ENCODE measurements at regions not wholly inside any gene's neighbourhood (a gene's known extent, or its start where the extent isn't known, plus 50 kb on each side); places are given as distances from the start of the nearest gene placed in this dataset.

GRCh38 chr10:29183301-29183945, 105.4 kb upstream of the LYZL1 start:
- no peak for DNase-seq

DNA sequence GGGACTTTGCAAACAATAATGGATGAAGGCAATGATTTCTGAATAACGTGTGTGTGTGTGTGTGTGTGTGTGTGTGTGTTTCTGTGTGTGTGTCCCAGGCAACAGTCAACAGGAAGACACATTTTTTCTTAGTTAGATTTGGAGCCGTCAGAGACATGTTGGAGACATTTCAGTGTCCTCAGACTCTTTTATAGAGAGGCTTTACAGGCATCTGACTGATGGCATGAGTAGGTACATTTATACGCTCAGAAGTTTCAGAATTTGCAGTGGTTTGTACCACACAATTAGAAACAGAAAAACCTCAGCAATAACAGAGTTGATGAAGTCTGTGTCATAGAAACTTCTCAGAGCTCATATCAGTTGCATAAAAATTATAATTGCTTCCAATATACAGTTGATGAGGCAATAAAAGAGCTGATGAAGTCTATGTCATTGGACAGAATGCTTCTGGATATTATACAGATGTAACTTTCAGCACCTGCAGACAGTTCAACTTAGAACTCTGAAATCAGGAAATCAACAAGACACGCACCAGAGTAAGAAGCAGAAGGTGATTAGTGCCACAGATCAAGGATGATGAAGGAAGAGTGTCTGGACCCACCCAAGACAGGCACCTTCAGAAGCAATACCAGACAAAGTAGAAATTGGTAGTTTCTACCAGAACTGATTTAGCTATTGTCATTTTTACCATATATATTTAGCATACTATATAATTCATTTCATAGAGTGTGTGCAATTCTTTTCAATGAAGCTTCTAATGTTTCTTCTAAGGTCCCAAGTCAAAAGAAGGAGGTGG, 104.5 kb upstream of the LYZL1 start:
- DNase-seq = no peak

DNA sequence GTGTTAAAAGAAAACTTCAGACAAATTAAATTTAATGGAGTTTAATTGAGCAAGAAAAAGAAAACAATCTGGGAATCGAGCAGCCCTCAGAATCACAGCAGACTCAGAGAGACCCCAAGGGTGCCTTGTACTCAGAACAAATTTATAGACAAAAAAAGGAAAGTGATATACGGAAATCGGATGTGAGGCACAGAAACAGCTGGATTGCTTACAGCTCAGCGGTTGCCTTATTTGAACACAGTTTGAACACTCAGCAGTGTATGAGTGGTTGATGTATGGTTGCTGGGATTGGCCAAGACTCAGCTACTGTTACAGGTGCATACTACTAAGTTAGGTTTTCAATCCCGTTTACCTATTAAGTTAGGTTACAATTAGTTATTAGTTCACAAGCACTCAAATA, 103.8 kb upstream of the LYZL1 start:
- DNase-seq = no peak

GRCh38 chr10:29186221-29186620, 102.6 kb upstream of the LYZL1 start:
- DNase-seq = no peak

DNA sequence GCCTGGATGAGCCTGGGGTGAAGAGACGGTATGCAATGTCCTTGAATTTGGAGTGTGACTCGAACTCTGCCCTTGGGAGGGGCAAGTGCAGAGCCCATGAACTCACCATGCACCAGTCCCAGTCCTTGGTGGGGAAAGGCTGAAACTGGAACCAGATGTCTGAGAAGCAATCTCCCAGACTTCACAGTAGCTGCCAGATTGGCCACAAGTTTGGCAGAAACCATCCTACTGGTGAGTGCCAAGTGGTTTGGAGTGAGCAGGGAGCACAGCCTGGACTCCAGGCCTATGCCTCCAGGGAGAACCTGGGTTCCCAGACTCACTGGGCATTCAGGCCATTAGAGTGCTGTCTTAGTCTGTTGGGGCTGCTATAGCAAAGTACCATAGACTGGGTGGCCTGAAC, 99.6 kb upstream of the LYZL1 start:
- no peak for DNase-seq

DNA sequence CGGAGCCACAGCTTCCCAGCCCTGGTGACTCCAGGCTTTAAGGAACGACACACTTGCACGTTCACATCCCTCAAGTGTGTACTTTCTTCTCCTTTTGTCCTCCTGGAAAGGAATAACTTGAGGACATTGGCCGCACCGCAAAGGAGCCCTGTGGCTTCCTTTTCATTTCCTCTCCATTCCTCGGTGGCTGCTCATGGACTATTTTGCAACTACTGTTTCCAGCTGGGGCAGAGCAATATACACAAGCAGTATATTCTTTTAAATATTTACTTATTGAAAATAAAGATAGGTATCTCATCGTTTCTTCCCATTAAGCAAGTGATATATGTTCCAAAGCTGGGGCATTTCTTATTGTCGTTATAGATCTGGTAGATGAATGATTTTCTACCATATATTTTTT, 97.2 kb upstream of the LYZL1 start:
- DNase-seq = no peak

GRCh38 chr10:29199339-29199738, 89.5 kb upstream of the LYZL1 start:
- no peak for DNase-seq

DNA sequence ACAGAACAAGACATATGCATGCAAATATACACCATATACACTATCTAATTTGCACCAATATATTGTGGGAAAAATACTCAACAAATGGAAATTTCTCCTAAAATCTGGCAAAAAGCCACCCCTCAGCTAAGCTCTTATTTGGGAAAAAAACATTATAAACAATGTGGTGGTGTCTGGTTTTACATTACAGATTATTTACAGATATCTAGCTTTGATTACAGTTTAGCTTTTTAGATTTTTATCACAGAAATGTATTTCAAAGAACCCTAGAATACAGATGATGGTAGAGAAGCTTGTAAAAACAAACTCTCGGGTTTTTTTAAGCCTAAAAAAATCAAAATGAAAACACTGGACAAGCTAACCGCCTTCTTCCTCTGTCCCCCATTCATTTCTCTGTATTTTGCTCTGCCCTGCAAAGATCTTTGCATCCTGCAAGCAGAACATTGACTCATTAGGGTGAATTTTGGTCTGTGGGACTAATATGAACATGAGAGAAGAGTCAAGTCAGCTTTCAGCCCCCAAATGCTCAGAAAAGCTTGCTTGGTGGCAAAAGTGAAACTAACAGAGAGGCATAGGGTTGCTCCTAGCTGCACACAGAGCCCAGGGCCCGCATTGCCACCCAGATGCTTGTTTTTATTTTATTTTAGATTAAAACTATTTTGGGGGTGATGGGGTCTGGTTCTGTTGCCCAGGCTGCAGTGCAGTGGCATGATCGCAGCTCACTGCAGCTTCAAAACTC, 88.8 kb upstream of the LYZL1 start:
- DNase-seq = no peak

GRCh38 chr10:29202386-29202940, 86.4 kb upstream of the LYZL1 start:
- DNase-seq = no peak

DNA sequence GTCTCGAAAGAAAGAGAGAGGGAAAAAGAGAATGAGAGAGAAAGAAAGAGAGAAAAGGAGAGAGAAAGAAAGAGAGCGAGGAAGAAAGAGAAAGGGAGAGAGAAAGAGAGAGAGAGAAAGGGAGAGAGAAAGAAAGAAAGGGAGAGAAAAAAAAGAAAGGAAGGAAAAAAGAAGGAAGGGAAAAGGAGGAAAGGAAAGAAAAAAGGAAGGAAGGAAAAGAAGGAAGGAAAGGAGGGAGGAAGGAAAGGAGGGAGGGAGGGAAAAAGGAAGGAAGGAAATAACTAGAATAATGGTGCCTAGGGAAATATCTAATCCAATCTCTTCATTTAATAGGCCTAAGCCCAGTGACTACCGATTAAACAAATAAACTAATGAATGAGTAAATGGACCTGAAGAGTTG, 85.4 kb upstream of the LYZL1 start:
- DNase-seq = no peak

- DNase-seq = no peak
Measured at GRCh38 chr10:29204070-29204800, 84.6 kb upstream of the LYZL1 start.

DNA sequence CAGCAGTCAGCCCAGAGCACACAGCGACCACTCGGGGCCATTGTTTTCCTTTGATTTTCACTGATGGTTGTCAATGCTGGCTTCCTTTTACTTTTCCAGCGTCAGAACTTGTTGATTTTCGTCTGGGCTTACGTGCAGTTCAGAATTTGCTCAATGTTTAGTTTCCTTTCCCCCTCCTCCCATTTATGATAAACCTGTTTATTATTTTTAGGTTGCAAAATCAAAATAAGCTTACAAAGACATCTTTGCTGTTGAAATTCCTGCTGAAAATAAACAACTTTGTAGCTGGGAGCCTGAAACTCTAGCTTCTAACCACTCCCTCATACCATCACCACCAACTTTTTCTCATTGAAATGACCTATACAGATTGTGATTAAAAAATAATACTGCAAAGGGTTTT, 83.1 kb upstream of the LYZL1 start:
- no peak for DNase-seq

DNA sequence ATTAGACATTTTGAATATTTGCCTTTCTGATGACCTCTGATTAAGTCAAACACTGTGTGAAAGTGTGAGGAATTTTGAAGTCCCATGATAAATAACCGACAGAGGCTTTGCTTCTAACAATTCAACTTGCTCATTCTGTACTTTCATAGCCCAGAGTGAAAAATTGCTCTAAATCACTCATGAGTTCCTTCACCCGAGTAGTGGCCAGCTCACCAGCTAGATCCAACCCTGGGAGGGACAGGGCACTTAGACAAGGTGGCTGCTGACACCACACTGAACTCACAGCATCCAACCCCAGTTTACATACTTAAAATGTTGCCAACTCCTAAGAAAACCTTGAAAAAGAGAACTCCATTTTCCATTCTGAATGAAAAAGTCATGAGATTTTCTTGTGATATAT, 80.0 kb upstream of the LYZL1 start:
- DNase-seq = no peak

DNA sequence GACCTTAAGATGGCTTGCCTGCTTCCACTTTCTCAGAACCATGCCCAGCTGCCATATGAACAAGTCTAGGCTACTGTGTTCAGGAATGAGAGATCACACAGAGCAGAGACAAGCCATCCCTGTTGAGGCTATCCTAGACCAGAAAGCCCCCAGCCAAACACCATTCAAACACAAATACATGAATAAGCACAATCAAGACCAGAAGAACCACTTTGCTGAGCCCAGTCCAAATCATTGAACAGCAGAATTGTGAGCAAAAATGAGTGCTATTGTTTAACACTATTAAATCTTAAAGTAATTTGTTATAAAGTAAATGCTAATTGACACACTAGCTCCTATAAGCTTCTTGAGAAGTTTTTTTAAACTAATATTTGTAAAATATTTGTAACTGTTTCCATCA, 79.0 kb upstream of the LYZL1 start:
- DNase-seq = no peak

GRCh38 chr10:29210266-29210868, 78.5 kb upstream of the LYZL1 start:
- DNase-seq = no peak

GRCh38 chr10:29212597-29212996, 76.3 kb upstream of the LYZL1 start:
- no peak for DNase-seq

- no peak for DNase-seq
Measured at GRCh38 chr10:29214551-29214950, 74.3 kb upstream of the LYZL1 start.

GRCh38 chr10:29217292-29217738, 71.6 kb upstream of the LYZL1 start:
- no peak for DNase-seq

DNA sequence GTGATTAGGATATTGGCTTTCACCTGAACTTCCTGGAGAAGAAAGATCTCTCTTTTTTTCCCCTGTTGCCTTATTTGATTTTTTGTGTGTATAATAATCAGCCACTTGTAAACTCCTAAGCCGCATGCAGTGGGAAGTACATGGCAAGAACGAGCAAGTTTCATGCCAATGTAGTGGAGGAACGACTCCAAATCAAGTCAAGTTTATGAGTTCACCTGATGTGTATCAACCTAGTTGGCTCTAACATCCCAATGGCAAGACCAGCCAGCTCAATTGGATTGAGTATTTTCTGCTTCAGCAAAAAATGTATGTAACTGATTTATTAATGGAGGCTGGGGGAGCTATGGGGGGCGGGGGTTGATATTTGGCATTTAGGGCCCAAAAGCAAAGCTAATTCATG, 65.5 kb upstream of the LYZL1 start:
- no peak for DNase-seq

GRCh38 chr10:29224631-29225030, 64.2 kb upstream of the LYZL1 start:
- no peak for DNase-seq

GRCh38 chr10:29227201-29227600, 61.7 kb upstream of the LYZL1 start:
- peak; percentile 2 for DNase-seq

DNA sequence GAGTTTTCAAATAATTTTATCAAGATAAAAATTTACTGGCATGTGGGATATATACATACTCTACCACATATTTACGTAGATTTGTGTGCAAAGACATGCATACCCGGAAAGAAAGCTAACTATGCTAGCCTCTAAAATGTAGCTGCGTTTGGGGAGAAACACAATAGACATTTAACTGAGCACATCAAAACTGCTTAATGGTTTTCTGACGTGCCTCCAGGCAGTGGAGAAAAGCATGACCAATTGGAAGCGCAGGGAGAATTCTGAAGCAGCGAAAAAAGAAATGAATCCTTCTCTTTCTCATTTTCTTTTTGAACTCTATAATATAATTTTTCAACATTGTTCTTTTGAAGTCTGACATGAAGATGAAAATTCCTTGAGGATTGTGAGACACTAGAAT, 60.3 kb upstream of the LYZL1 start:
- no peak for DNase-seq

Data from NCI-H2171 (cell line).